HG02938 (cell line): ENCODE measurements at regions not wholly inside any gene's neighbourhood (a gene's known extent, or its start where the extent isn't known, plus 50 kb on each side); places are given as distances from the start of the nearest gene placed in this dataset.
"Not testable (repeated sequence)": the region's sequence is repeated elsewhere in the genome, so short reads cannot be mapped to it uniquely, and the experiment has no call there.

Source experiments
- ATAC-seq: cut with Tn5 transposase; IDR thresholded peaks from one replicate; pipeline ENCODE4 v1.9.1; 2021; ENCODE audit warnings: mild to moderate bottlenecking, moderate library complexity; ENCODE audit not compliant: unreplicated experiment

DNA sequence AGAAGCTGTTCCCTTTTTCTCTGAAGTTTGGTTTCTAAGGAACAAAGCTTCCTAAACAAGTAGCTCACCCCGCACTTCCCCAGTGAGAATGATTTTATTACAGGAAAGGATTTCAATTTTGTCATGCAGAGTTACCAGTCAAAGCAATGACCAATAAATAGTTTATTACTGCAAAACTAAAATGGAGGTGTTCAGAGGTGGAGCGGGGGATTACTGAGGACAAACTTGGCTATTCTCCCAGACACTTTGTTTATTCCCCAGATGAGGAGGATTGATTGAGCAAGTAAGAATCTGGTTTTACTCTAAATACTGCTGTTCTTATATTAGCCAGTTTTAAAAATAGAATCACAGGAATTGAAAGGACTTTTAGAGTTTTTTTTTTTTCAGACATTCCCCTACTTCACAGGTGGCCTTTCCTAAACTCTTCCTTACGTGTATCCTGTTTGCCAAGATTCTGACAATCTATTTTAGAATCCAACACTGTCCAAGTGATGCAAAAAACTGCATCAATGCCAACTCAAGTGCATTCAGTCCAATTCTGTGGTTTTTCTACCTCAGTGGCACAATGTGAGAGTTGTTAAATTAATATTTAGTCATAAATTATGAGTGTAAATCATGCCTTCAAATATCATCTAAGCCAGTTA lies 136.1 kb downstream of the TNFSF18 start:
- no peak for ATAC-seq

DNA sequence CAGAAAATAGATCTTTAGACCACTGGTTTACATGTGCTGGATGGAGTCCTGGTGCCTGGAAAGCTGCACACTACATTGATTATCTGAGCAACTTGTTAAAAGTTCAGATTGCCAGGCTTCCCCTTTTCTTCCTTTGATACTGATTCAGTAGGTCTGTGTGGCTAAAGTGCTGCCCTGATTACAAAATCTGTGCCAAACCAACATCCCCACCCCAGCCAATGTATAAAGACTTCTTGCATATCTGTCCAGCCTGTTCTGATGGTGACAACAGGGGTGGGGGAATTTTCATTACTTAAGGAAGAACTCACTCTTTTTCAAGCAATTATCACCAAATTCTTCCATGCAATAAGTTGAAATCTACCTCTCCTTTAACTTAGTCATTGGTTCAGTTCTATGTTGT lies 135.5 kb downstream of the TNFSF18 start:
- ATAC-seq: no peak

DNA sequence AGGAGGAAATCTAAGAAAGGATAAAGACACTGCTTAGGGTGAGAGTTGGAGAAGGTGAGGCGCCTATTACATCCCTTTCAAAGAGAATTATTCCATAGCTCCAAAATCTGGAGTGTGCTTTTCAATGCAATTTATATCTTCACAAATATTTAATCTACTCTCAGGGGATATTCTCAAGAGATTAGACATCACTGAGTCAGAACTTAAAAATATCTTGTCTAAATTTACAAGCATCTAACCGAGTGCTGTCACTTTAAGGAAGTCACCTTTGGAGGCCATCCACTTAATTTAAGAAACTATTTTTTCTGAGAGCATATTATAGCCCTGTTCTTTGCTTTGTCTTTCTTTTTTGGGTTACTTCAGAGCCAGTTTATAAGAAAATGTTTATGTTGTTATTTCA lies 134.6 kb downstream of the TNFSF18 start:
- ATAC-seq: no peak

DNA sequence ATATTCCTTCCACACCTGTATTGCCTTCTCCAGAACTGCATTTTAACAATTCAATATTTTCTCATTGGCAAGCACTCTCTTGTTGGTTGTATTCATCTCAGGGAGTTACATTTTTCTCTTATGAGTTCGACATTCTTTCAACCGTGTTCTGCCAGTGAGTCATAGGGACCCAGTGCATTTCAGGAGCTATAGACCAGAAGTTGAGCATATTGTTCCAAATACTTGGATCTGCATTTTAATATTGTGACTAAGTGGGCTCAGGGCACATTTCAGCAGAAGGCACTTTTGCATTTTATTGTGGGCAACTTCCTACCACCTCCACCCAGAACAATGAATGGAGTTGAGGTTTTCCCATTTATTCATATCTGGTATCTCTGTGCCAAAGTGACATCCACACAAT lies 132.8 kb downstream of the TNFSF18 start:
- no peak for ATAC-seq

DNA sequence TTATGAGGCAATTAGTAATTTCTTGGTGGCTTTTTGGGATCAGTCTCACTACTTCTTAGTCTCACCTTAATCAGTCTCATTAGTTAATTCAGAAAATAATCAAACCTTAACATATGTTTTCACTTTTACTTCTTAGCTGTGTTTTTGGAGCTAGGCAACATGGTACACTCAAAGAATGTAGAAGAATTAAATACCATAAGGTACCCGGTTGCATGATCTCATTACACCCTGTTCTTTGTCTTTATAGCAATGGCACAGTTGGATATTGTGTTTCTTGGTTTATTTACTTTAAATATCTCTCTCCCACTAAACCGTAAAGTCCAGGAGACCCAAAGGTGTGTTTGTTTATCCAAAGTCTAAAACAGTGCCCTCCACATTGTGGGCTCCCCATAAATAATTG lies 132.3 kb downstream of the TNFSF18 start:
- ATAC-seq: no peak

- no peak for ATAC-seq
Measured at GRCh38 chr1:172926070-172926469, 124.7 kb downstream of the TNFSF18 start.

DNA sequence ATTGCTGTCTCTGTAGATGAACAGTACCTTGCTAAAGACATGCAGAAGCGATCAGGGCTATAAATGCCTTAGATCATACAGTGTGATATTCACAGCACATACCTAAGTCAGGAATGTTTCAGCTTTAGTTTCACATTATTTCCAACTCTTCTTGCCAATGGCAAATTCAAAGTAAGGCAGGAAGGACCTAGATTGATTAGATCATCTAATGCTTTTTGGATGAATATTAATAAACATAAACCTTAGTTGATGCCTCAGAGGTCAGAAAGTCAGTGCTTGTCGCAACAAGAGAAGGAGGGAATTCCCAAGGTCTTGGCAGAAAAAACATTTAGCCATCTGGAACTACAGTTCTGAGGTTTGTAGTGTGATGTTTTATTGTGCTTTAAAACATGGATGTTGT lies 122.3 kb downstream of the TNFSF18 start:
- no peak for ATAC-seq

GRCh38 chr1:172929006-172929405 lies 121.7 kb downstream of the TNFSF18 start:
- ATAC-seq: no peak

DNA sequence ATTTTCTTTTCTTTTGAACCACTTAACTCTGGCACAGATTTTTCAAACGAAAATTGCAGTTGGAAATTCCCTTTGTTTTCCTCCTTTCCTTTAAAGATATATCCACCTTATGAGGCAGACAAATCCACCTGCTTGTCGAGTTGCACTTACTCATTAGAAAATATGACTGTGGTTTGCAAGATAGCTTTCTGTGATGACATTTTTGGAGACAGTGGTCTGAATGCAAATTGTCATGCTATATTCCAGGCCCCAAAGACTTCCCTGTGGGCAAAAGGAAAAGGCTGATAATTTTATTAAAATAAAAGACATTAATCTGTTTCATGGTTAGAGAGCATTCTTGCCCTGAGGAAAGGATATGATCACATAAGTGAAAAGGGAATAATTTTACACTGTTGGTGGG lies 120.6 kb downstream of the TNFSF18 start:
- ATAC-seq: no peak

DNA sequence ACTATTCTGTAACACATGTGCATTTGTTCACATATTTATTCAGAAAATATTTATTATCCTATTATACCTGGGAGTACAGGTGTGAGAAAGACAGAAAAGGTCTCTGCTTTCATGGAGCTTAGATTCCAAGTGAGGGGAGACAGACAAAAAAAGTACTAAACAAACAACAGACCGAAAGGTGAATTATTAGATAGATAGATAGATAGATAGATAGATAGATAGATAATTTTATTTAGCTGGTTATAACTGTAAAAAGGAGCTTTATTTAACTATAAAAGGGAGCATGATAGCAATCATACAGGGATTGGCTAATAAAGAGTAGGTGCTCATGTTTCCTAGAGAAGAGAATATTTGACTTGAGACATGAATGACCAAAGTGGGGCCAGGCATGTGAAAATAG lies 119.4 kb downstream of the TNFSF18 start:
- ATAC-seq: no peak

DNA sequence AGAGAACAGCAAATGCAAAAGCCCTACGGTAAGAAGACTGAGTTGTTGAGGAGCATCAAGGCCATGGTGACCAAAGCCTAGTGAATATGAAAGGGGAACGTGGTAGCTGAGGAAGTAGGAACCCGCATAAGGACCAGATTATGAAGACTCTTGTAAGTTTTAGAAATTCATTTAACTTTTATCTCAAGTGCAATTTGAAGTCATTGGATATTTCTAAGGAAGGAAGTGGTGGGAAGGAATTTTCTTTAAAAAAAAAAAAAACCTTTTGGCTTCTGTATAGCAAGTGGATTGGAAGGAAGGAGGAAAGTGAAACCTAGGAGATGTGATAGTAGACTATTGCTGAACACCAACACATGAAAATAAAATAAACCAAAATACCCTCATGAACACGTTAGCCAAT lies 119.0 kb downstream of the TNFSF18 start:
- no peak for ATAC-seq

GRCh38 chr1:172932981-172933380 lies 117.8 kb downstream of the TNFSF18 start:
- no peak for ATAC-seq

DNA sequence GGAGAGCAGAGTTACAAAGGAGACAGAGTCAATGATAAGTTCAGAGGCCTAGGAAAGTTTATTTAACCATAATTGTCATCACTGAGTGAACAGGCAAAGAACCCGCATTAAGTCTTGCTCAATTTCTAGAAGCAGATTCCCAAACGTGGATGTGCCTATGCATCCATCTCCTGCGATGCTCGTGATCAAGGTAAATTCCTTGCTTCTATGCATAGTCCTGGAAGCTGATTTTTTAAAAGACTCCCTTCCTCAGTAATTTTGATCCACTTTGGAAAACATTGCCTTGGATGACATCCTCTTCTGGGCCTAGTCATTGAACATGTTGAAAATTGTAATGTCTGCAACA lies 116.4 kb downstream of the TNFSF18 start:
- ATAC-seq: no peak

DNA sequence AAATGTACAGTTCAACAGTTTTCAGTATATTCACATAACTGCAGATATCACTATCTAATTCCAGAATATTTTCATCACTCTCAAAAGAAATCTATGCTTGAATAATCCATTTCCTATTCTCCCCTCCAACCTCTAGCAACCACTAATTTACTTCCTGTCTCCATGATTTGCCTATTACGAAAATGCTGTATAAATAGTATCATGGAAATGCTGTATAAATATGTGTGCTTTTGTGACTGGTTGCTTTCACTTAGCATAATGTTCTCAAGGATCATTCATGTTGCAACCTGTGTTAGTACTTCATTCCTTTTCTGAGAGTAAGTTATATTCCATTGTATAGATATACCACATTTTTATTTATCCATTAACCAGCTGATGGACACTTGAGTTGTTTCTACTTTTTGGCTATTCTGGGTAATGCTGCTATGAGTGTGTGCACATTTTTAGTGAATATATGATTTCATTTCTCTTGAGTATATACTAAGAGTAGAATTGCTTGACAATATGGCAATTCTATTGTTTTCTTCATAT lies 115.6 kb downstream of the TNFSF18 start:
- no peak for ATAC-seq

DNA sequence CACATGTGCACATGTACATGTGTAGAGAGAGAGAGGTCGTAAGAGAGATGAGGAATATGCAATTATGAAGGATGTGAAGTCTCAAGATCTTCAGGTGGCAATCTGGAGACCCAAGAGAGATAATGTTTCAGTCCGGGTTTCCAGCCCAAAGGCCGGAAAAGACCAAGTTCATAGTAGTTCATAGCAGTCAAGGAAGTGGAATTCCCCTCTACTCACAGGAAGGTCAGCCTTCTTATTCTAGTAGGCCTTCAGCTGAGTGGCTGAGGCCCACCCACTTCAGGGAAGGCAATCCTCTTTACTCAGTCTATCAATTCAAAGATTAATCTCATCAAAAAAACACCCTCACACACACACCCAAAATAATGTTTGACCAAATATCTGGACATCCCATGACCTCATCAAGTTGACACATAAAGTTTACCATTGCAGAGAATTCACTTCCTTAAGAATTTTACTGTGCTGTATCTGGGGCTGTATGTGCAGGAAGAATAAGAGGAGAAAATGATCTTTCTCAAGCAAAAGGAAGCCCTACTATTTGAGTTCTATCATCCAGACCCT lies 114.6 kb downstream of the TNFSF18 start:
- ATAC-seq: no peak

DNA sequence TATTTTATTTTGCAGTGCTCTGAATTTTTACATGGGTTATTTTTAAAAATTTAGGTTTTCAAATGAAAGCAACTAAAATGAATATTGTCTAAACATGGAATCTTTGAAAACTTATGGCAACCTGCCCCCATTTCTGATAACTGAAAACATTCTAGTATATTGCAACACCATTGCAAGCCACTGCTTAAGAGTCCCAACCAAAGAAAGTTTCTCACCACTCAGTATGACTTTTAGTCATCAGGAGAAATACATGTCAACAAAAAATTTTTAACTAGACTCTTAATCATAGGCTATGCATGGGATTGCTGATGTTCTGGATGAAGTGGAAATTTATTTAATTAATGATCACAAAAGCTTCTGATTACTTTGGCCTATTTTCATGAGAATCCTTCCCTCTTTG lies 112.1 kb downstream of the TNFSF18 start:
- no peak for ATAC-seq

DNA sequence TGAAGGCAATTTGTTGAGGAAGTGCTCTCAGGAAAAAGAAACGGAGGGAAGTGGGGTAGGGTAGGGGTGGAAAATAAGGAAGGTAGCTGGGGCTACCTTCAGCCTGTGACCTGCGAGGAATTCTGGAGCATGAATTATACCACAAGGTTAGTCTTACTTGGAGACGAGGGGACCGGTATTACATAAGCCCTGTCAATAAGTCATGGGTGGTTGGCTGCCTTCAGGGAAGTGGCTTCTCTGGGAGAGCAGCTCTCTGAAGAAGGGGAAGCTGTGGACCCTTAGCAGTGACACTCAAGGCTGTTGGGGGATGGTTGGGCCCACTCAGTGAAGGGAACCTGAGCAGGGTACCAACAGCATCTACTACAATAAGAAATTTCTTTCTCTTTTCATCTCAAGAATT lies 111.3 kb downstream of the TNFSF18 start:
- ATAC-seq: no peak

DNA sequence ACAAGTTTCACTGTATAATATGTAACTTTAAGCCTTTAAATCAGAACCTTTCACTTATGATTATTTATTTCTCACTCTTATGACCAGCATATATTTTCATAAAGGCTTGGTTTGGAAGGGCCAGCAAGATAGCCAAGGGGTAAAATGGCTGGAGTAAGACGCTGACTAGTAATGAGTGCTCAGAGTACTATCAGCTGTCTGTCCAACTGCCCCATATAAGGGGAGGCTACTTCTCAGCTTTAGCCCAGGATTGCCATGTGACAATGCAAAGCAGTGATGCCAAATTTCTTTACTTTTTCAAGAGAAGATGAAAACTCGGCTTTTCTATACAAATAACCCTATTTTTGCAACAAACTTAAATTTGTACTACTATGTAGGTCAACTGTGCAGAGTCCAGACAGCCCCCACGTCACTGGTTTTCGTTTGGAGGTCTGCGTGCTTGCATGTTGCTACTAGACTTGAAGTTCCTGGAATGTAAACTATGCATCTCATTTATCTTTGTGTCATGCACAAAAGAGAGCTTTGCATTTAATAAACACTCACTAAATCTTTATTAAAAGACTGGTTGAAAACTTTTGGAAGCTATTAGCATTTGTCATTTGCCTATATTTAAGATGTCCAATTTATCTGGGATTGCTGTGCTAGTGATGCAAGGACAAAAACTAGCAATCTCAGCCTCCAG lies 110.4 kb downstream of the TNFSF18 start:
- no peak for ATAC-seq

- ATAC-seq: no peak
Measured at GRCh38 chr1:172941471-172941870, 109.3 kb downstream of the TNFSF18 start.

DNA sequence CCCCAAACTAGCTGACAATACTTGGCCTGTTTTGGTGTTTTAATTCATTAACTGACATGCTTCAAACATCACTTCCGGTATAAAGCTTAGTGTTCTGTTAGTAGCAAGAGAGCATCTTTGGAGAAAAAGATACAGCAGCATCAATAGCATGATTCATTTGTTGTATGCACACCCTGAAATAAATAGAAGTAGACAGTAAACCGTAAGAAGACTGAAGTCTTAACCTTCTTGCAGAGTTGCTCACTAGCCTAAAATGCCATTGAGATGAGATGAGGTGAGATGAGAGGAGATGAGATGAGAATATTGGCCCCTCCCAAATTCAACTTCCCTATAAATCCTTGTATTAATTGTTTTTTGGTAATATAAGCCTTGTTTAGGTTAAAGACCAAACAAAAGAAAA lies 108.8 kb downstream of the TNFSF18 start:
- no peak for ATAC-seq

DNA sequence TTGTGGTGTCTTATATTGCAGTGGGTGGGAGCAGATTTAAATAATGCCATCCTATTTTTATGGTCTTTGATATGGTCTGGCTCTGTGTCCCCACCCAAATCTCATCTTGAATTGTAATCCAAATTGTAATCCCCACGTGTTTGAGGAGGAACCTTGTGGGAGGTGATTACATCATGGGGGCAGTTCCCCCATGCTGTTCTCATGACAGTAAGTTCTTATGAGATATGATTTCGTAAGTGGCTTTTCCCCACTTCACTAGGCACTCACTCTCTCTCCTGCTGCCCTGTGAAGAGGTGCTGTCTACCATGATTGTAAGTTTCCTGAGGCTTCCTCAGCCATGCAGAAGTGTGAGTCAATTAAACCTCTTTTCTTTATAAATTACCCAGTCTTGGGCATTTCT lies 107.6 kb downstream of the TNFSF18 start:
- not testable (repeated sequence) for ATAC-seq

GRCh38 chr1:172944931-172945330 lies 105.8 kb downstream of the TNFSF18 start:
- ATAC-seq: no peak
